ENCODE measurements at regions not wholly inside any gene's neighbourhood (a gene's known extent, or its start where the extent isn't known, plus 50 kb on each side); places are given as distances from the start of the nearest gene placed in this dataset.
"Not testable (repeated sequence)": the region's sequence is repeated elsewhere in the genome, so short reads cannot be mapped to it uniquely, and the experiment has no call there.

GRCh38 chr16:33009468-33009867, 184.6 kb upstream of the TP53TG3C start:
- CTCF ChIA-PET, result not testable (repeated sequence)

GRCh38 chr16:33027121-33027520, 166.9 kb upstream of the TP53TG3C start:
- H3K9me3 Mint-ChIP-seq; H3K4me3 Mint-ChIP-seq; DNase-seq; H3K36me3 Mint-ChIP-seq (ENCODE audit: low read depth); intact Hi-C loops (cut with micrococcal nuclease); H3K4me1 Mint-ChIP-seq (ENCODE audit: low read depth); H3K27ac Mint-ChIP-seq; H3K27me3 Mint-ChIP-seq (ENCODE audit: low read depth); CTCF ChIA-PET: not testable (repeated sequence)

More at GRCh38 chr16:33009468-33009867, 184.6 kb upstream of the TP53TG3C start:
- H3K36me3 Mint-ChIP-seq (ENCODE audit: low read depth); H3K4me3 Mint-ChIP-seq; H3K27ac Mint-ChIP-seq; H3K27me3 Mint-ChIP-seq (ENCODE audit: low read depth); H3K9me3 Mint-ChIP-seq; intact Hi-C loops (cut with micrococcal nuclease); H3K4me1 Mint-ChIP-seq (ENCODE audit: low read depth): not testable (repeated sequence)
- peak; percentile 54 for DNase-seq

GRCh38 chr16:33027941-33028340, 166.1 kb upstream of the TP53TG3C start:
- H3K27ac Mint-ChIP-seq; intact Hi-C loops (cut with micrococcal nuclease): not testable (repeated sequence)

GRCh38 chr16:33028707-33029390, 165.2 kb upstream of the TP53TG3C start:
- H3K9me3 Mint-ChIP-seq; intact Hi-C loops (cut with micrococcal nuclease); CTCF ChIA-PET; H3K4me1 Mint-ChIP-seq (ENCODE audit: low read depth); H3K27ac Mint-ChIP-seq; DNase-seq; H3K36me3 Mint-ChIP-seq (ENCODE audit: low read depth); H3K27me3 Mint-ChIP-seq (ENCODE audit: low read depth); H3K4me3 Mint-ChIP-seq: not testable (repeated sequence)

More at GRCh38 chr16:33027941-33028340, 166.1 kb upstream of the TP53TG3C start:
- DNase-seq; H3K9me3 Mint-ChIP-seq; H3K4me3 Mint-ChIP-seq; H3K27me3 Mint-ChIP-seq (ENCODE audit: low read depth); CTCF ChIA-PET; H3K36me3 Mint-ChIP-seq (ENCODE audit: low read depth); H3K4me1 Mint-ChIP-seq (ENCODE audit: low read depth): not testable (repeated sequence)

- H3K27ac Mint-ChIP-seq; DNase-seq; intact Hi-C loops (cut with micrococcal nuclease); H3K27me3 Mint-ChIP-seq (ENCODE audit: low read depth); H3K4me1 Mint-ChIP-seq (ENCODE audit: low read depth); CTCF ChIA-PET; H3K36me3 Mint-ChIP-seq (ENCODE audit: low read depth); H3K4me3 Mint-ChIP-seq; H3K9me3 Mint-ChIP-seq: not testable (repeated sequence)
Observed at GRCh38 chr16:33048849-33049248, 145.2 kb upstream of the TP53TG3C start.

- CTCF ChIA-PET, result no interaction called here
- Mint-ChIP-seq H3K9me3 (no peaks in the 10 kb centered on the region), H3K27me3 (ENCODE audit: low read depth) (no peaks in the 10 kb centered on the region), H3K4me3 (no peak overlapping the region), H3K4me1 (ENCODE audit: low read depth) (no peaks in the 10 kb centered on the region), H3K27ac (no peak overlapping the region), H3K36me3 (ENCODE audit: low read depth) (no peaks in the 10 kb centered on the region)
- DNase-seq, result no peak
- intact Hi-C loops (cut with micrococcal nuclease), result no loop called here
Observed at GRCh38 chr16:33059206-33059605, 134.8 kb upstream of the TP53TG3C start.

- DNase-seq; H3K4me1 Mint-ChIP-seq (ENCODE audit: low read depth); H3K9me3 Mint-ChIP-seq; CTCF ChIA-PET; H3K36me3 Mint-ChIP-seq (ENCODE audit: low read depth); H3K27me3 Mint-ChIP-seq (ENCODE audit: low read depth); intact Hi-C loops (cut with micrococcal nuclease); H3K4me3 Mint-ChIP-seq; H3K27ac Mint-ChIP-seq: not testable (repeated sequence)
Observed at GRCh38 chr16:33059654-33060421, 134.2 kb upstream of the TP53TG3C start.

GRCh38 chr16:33062763-33063162, 131.3 kb upstream of the TP53TG3C start:
- H3K36me3 Mint-ChIP-seq (ENCODE audit: low read depth); H3K27me3 Mint-ChIP-seq (ENCODE audit: low read depth); H3K4me1 Mint-ChIP-seq (ENCODE audit: low read depth); CTCF ChIA-PET; intact Hi-C loops (cut with micrococcal nuclease); H3K27ac Mint-ChIP-seq; DNase-seq; H3K4me3 Mint-ChIP-seq; H3K9me3 Mint-ChIP-seq: not testable (repeated sequence)

- CTCF ChIA-PET; H3K27me3 Mint-ChIP-seq (ENCODE audit: low read depth); intact Hi-C loops (cut with micrococcal nuclease): not testable (repeated sequence)
Observed at GRCh38 chr16:33063365-33064170, 130.5 kb upstream of the TP53TG3C start.

GRCh38 chr16:33064454-33065073, 129.5 kb upstream of the TP53TG3C start:
- H3K4me3 Mint-ChIP-seq; DNase-seq; intact Hi-C loops (cut with micrococcal nuclease); H3K27me3 Mint-ChIP-seq (ENCODE audit: low read depth); H3K27ac Mint-ChIP-seq; H3K36me3 Mint-ChIP-seq (ENCODE audit: low read depth); H3K4me1 Mint-ChIP-seq (ENCODE audit: low read depth); H3K9me3 Mint-ChIP-seq; CTCF ChIA-PET: not testable (repeated sequence)

More at GRCh38 chr16:33063365-33064170, 130.5 kb upstream of the TP53TG3C start:
- not testable (repeated sequence) for H3K9me3 Mint-ChIP-seq; H3K27ac Mint-ChIP-seq; DNase-seq; H3K36me3 Mint-ChIP-seq (ENCODE audit: low read depth); H3K4me1 Mint-ChIP-seq (ENCODE audit: low read depth); H3K4me3 Mint-ChIP-seq

All from activated naive CD4-positive, alpha-beta T cell treated with anti-CD3 and anti-CD28 coated beads for 36 hours (primary cell).